UCSD-AML1 (cell line): ENCODE measurements at regions not wholly inside any gene's neighbourhood (a gene's known extent, or its start where the extent isn't known, plus 50 kb on each side); places are given as distances from the start of the nearest gene placed in this dataset.
"Not testable (repeated sequence)": the region's sequence is repeated elsewhere in the genome, so short reads cannot be mapped to it uniquely, and the experiment has no call there.

Experiments
- DNase-seq: peaks from one replicate; lab custom pipeline; 2025; ENCODE audit not compliant: unreplicated experiment; lab: John Stamatoyannopoulos, UW

DNA sequence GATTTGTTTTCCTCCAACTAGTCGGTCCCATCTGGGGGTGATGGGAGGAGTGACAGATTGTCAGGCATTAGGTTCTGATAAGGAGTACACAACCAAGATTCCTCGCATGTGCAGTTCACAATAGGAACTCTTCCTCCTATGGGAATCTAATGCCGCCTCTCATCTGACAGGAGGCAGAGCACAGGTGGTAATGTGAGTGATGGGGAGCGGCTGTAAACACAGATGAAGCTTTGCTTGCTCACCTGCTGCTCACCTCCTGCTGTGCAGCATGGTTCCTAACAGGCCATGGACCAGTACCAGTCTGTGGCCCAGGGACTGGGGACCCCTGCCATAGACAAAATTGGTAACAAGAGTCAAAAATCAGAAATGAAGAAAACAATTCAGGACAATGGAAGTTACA, 173.3 kb upstream of the HMHB1 start:
- no peak for DNase-seq

DNA sequence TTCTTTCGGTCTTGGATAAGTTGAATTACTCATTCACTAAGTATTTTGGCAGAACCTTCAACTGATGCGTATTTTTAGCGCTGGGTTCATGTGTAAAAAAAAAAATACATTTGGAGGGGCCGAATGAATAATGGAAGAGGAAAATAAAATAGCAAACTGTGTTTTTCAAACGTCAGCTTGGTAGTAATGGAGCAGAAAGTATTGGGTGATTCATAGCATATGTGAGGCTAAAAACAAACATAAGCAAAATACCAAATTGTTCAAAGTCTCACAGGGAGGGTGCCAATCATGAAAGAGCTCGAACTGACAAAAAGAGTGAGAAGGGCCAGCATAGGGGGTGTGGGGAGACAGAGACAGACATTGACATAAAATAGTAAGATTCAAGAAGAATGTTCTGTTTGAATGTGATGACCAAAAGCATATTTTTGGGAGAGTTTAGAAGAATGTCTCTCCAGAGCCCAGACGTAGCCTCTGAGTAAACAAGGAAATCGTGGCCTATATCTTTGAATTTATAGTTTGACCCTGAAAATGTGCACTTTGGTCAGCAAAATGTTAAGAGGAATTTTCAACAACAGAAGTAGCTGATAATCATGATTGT, 174.9 kb upstream of the HMHB1 start:
- DNase-seq, result no peak

DNA sequence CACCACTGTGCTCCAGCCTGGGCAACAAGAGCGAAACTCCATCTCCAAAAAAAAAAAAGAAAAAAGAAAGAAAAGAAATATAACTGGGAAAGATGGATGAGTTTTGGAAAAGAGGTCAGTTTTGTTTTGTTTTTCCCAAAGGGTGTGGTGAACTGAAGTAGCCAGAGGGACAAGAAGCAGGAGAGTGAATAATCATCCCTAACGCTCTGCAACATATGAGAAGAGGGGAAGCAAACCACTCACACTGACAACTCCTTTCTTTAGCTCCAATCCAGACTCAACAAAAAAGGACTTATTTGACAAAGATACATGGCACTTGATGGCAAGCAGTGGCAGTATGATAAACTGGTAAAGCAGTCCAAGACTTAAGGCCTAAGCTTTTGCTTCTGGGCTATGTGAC, 176.1 kb upstream of the HMHB1 start:
- DNase-seq, result no peak

DNA sequence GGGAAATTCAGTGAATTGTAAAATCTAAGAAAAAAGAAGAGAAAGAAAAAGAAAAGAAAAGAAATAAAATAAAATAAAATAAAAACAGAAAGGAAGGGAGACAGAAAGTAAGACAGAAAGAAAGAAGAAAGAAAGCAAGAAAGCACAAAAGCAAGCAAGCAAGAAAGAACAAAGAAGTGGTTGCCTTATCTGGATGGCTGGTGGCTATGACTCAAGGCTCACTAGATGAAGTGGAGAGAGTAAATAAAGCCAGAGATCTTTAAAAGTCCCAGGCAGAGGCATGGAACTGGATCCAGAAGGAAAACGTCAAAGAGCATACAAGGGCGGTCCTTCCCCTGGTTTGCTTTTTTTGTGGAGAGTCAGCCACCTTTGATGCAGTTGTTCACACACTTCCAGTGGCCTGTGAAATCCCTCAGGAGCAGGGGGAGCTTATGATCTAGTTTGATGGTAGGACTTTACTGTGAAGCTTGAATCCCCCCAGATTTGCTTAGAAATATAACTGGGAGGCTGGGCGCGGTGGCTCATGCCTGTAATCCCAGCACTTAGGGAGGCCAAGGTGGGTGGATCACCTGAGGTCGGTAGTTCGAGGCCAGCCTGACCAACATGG, 176.7 kb upstream of the HMHB1 start:
- DNase-seq, result no peak

DNA sequence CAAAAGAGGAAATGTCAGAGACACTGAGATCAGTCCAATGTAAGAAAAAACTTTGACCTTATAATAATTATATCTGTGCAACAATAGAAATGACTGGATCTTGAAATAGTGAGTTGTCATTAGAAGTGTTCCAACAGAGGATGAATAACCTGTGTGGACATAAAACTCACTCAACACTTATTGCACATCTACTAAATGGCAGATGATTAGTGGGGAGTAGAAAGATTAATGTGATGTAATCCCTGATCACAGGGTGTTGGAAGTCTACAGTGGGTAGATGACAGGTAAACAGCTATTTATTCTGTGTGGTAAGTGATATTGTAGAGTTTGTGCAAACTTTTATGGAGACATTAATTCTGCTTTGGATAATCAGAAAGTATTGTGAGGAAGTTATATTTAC, 177.3 kb upstream of the HMHB1 start:
- no peak for DNase-seq

DNA sequence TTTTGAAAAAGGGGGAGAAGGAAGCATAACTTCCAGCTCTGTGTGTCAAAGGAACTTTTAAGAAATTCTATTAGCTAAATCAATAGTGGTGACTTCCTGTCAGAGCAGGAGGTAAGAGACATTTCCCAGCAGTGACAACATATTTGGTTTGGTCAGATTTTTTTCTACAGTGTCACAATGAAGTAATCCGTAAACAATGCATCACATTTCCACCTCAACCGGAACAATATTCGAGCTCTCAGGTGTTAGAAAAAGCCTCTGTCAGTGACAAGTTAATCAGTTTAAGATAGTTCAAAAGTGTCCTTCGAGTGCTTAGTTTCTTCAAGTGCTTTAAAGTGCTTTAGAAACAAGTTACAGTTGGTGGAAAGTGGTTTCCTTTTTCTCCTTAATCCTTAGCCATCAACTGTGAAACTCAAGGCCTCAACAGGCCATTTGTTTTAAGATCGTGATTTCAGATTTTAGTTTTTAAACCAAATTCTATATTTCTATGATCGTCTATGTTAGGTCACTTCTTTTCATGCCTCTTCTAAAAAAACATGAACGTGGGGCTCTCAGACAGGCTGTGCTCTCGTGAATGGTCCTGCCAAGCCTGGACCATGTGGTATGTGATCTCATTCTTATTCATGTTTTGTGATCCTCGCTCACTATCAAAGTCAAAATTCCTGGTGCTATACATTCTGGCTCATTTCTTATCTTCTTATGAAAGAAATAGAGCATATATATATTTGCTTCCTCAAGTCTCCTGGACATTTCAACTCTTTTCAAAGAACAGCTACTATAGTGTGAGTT, 181.9 kb upstream of the HMHB1 start:
- no peak for DNase-seq

DNA sequence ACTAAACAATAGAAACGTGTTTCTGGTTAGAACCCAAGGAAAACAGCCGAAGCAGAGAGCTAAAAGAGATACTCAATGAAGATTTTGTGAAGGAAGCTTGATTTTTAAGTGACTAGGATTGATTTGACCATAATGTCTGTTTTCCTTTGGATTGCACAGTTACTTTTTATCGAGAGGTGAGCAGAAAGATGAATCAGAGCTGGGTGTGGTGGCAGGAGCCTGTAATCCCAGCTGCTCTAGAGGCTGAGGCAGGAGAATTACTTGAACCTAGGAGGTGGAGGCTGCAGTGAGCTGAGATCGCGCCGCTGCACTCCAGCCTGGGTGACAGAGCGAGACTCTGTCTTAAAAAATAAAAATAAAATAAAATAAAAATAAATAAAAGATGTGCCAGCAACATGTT, 186.9 kb upstream of the HMHB1 start:
- DNase-seq, result not testable (repeated sequence)

DNA sequence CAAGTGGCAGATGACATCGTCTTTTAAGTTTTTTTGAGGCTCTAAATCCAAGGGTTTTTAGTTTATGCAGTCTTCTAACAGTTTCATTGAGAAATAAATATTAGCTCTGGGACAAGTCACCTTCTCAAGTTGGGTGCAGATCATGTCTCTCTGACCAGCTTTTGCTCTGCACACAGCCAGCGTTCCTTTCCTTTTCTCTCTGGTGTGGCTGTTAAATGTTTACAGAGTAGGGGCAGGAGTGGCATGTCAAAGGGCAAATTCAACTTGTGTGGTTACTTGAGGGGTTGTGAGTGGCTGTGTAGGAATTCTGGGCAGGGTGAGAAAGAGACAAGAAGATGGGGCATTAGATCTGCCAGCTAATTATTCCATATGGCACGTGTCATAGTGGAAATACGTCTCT, 187.5 kb upstream of the HMHB1 start:
- no peak for DNase-seq

GRCh38 chr5:143619040-143619439, 192.9 kb upstream of the HMHB1 start:
- no peak for DNase-seq

DNA sequence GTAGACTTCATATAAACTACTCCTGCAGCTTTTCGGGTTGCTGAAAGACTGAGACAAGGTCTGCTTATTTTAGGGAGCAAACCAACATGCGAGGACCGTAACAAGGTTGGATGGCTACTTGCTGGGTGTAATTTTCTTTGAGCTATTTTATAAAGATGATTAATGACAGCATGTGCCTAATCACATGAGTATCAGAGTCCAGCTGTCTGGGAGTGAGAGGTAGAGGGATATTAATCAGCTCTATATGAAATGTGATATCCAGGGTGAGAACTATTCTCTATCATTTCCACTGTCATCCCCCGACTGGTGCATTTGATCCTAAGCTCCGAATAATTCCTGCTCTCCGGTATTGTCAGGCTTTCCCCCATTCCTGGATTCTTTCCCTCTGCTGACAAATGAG, 193.8 kb upstream of the HMHB1 start:
- DNase-seq, result no peak

DNA sequence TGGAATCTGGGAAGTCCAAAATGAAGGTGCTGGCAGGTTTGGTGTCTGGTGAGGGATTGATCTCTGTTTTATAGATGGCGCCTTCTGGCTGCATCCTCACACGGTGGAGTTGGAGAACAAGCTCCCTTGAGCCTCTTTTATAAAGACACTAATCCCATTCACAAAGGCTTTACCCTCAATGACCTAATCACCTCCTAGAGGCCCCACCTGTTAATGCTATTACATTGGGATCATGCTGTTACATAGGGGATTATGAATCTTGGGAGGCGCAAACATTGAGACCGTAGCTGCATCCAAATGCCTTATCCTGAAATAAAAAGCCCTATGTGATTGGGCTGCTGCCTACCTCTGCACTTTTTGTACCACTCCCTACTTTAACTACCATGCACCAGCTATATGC, 197.1 kb upstream of the HMHB1 start:
- no peak for DNase-seq

DNA sequence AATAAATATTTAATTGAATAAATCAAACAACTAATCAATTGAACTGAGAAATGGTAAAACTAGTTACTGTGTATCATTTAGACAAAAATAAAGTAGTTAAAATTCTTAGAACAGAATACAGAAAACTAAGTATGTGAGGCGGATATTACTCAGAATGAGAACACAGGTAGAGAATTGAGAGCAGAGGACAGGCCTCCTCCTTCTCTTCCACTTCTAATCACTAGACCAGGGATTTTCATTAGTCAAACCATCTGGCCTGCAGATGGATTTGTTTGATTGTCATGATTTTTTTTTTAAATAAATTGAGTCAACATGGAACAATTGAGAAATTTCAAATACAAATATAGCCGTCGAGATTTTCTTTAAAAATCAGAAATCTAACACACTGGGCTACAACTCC, 198.6 kb upstream of the HMHB1 start:
- no peak for DNase-seq

DNA sequence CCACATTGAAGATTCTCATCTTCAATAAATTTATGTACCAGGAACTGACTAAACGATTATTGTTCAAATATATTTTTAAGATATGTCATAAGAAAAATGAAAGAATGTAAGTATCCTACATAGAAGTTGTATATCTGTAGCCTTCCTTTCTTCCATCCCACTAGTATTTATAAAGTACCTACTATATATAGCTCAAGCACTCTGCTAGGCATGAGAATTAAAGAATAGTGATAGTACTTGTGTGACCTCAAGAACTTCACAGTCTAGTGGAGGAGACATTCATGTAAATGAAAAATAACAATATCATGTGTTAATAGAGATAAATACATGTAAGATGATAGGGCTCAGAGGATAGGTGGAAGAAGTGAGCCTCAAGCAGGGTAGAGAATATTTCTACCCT, 201.0 kb upstream of the HMHB1 start:
- no peak for DNase-seq

DNA sequence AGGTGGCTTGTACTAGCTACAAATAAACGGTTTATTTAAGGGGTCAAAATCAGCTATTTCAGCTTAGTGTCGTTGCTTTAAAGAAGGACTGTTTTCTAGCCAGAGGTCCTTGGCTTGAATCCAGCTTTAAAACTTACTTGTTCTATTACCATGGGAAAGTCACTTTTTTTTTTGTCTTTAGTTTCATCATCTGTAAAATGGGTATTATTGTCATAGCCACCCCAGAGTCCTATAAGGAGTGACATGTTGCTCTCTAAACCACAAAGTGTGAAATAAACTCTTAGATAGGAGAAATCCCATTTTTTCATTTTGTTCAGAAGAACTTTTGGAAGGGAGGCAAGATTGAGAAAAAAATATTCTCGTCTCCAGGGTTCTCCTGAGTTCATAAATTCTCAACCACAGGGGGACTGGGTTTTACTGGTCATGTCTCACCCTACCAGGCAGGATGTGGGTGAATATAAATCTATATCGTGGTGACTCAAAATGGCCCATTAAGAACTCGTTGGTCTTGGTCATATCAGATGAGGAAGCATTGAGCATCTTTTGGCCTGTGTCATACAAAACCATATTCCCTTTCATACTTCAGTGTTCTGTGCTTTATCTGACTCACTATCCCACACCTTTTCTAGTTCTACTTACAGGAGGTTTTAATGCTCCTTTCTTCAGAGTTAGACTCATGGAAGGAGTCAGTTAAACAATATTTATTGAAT, 202.7 kb upstream of the NR3C1 start:
- DNase-seq, result no peak

- DNase-seq, result peak; percentile 23
Measured at GRCh38 chr5:143605403-143606005, 202.0 kb upstream of the NR3C1 start.

GRCh38 chr5:143601917-143602333, 198.4 kb upstream of the NR3C1 start:
- DNase-seq, result peak; percentile 14

DNA sequence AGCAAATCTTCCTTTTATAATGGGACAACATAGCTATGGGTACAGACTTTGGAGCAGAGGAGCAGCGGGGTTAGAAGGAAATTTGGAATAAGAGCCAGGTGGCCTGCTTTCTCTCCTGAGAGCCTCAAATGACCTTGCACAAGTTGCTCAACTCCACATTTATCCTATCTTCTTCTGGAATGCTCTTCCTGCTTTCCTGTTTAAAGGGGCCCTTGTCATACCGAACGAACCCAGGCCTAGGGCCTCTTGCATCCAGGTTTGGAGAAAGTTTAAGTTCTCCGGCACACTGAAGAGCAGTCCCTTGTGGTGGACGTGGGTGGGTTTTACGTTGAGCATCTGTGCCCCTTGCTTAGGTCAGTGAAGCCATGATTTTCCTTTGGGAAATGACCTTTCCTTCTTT, 197.9 kb upstream of the NR3C1 start:
- no peak for DNase-seq

- DNase-seq, result no peak
Measured at GRCh38 chr5:143600396-143601075, 197.1 kb upstream of the NR3C1 start.

DNA sequence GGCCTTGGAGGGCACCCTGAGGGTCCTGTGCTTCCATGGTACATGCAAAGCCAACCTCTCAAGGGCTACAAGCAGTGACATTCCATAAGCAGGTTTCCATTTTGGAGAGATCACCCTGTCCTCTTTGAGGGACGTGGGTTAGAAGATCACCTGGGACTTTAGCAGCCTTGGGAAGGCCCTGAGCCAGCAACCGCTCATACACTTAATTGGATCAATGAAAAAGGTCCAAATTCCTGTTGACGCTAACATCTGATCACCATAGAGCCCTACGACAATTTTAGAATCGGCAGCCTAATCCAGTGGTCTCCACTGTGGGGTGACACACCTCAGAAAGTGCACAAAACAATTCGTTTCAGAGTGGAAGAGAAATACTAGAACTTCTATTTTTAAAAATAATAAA, 196.0 kb upstream of the NR3C1 start:
- DNase-seq, result no peak

- no peak for DNase-seq
Measured at GRCh38 chr5:143596824-143597223, 193.3 kb upstream of the NR3C1 start.
